ENCODE measurements at regions not wholly inside any gene's neighbourhood (a gene's known extent, or its start where the extent isn't known, plus 50 kb on each side); places are given as distances from the start of the nearest gene placed in this dataset.

GRCh38 chr4:32258986-32259385 is 1538.8 kb downstream of the PCDH7 start:
- Histone ChIP-seq H3K27ac (no peak overlapping the region), H3K4me1 (no peaks in the 10 kb centered on the region), H3K27me3 (no peaks in the 10 kb centered on the region), H3K36me3 (ENCODE audit: low read depth, missing control alignments) (no peaks in the 10 kb centered on the region), H3K9me3 (no peaks in the 10 kb centered on the region), H3K4me3 (no peak overlapping the region)
- TF ChIP-seq POLR2A (IDR thresholded peaks at IDR 0.05) (no peak), CTCF (IDR thresholded peaks at IDR 0.05) (no peak)
- intact Hi-C loops (cut with DNase I; ENCODE audit: low total_unique reads): no loop called here
- WGBS, 2 donors: 59 to 72% methylated on average over 2 of the region's 2 CpGs
- no peak for DNase-seq

- no peak for DNase-seq
- H3K27ac ChIP-seq: no peak overlapping the region
- 89 to 90% methylated on average over 9 of the region's 9 CpGs for WGBS, 2 donors
- no peaks in the 10 kb centered on the region for H3K27me3 ChIP-seq
- no peaks in the 10 kb centered on the region for H3K9me3 ChIP-seq
- H3K4me3 ChIP-seq: no peak overlapping the region
- intact Hi-C loops (cut with DNase I; ENCODE audit: low total_unique reads): no loop called here
- TF ChIP-seq POLR2A (IDR thresholded peaks at IDR 0.05): no peak
- no peak for TF ChIP-seq CTCF (IDR thresholded peaks at IDR 0.05)
- H3K4me1 ChIP-seq: no peaks in the 10 kb centered on the region
- H3K36me3 ChIP-seq (ENCODE audit: low read depth, missing control alignments): no peaks in the 10 kb centered on the region
Observed at GRCh38 chr4:32261196-32261595, 1541.0 kb downstream of the PCDH7 start.

GRCh38 chr4:32268863-32269262 is 1548.7 kb downstream of the PCDH7 start:
- H3K4me1 ChIP-seq: no peaks in the 10 kb centered on the region
- intact Hi-C loops (cut with DNase I; ENCODE audit: low total_unique reads): no loop called here
- TF ChIP-seq CTCF (IDR thresholded peaks at IDR 0.05) (no peak), POLR2A (IDR thresholded peaks at IDR 0.05) (no peak)
- H3K9me3 ChIP-seq: no peaks in the 10 kb centered on the region
- H3K27ac ChIP-seq: no peak overlapping the region
- H3K4me3 ChIP-seq: no peak overlapping the region
- H3K27me3 ChIP-seq: no peaks in the 10 kb centered on the region
- 0% methylated on average over 1 of the region's 1 CpG for WGBS, 2 donors
- no peak for DNase-seq
- H3K36me3 ChIP-seq (ENCODE audit: low read depth, missing control alignments): no peaks in the 10 kb centered on the region

- Histone ChIP-seq H3K4me3 (no peak overlapping the region), H3K27ac (no peak overlapping the region), H3K36me3 (ENCODE audit: low read depth, missing control alignments) (no peaks in the 10 kb centered on the region), H3K9me3 (no peaks in the 10 kb centered on the region), H3K4me1 (no peaks in the 10 kb centered on the region), H3K27me3 (no peaks in the 10 kb centered on the region)
- intact Hi-C loops (cut with DNase I; ENCODE audit: low total_unique reads): no loop called here
- DNase-seq: no peak
- TF ChIP-seq CTCF (IDR thresholded peaks at IDR 0.05) (no peak), POLR2A (IDR thresholded peaks at IDR 0.05) (no peak)
- 87 to 93% methylated on average over 1 of the region's 1 CpG for WGBS, 2 donors
Observed at GRCh38 chr4:32290102-32290501, 1569.9 kb downstream of the PCDH7 start.

- Histone ChIP-seq H3K4me1 (no peaks in the 10 kb centered on the region), H3K36me3 (ENCODE audit: low read depth, missing control alignments) (no peaks in the 10 kb centered on the region), H3K27me3 (no peaks in the 10 kb centered on the region), H3K27ac (no peak overlapping the region), H3K4me3 (no peak overlapping the region), H3K9me3 (no peaks in the 10 kb centered on the region)
- 83 to 100% methylated on average over 3 to 7 of the region's 7 CpGs for WGBS, 2 donors
- intact Hi-C loops (cut with DNase I; ENCODE audit: low total_unique reads): no loop called here
- TF ChIP-seq CTCF (IDR thresholded peaks at IDR 0.05) (no peak), POLR2A (IDR thresholded peaks at IDR 0.05) (no peak)
- no peak for DNase-seq
Observed at GRCh38 chr4:32318926-32319325, 1598.8 kb downstream of the PCDH7 start.
